ENCODE measurements at regions not wholly inside any gene's neighbourhood (a gene's known extent, or its start where the extent isn't known, plus 50 kb on each side); places are given as distances from the start of the nearest gene placed in this dataset.

GRCh38 chr9:96051423-96051822 lies 175.9 kb downstream of the ERCC6L2 start:
- Histone ChIP-seq H2AFZ (ENCODE audit: low read length) (no peak overlapping the region), H3K4me3 (replicated peaks in 1 of 4; ENCODE audit: control extremely low read depth in 1 of 4, insufficient read depth in 1 of 4, low read depth in 3 of 4, low read length in 4 of 4) (no peak overlapping the region), H3K79me2 (ENCODE audit: control insufficient read depth, insufficient read depth, low read length) (no peaks in the 10 kb centered on the region), H3K4me2 (ENCODE audit: extremely low read depth, insufficient read depth, low read length) (no peak overlapping the region), H3K27ac (ENCODE audit: insufficient read depth, low read length) (no peak overlapping the region), H3K9me3 (ENCODE audit: control insufficient read depth, insufficient read depth, low read depth, low read length) (no peaks in the 10 kb centered on the region), H4K20me1 (ENCODE audit: control insufficient read depth, extremely low read depth, insufficient read depth, low read length) (no peaks in the 10 kb centered on the region), H3K27me3 (ENCODE audit: control insufficient read depth, insufficient read depth, low read length) (peaks cover 2% of the 10 kb centered on the region), H3K4me1 (ENCODE audit: control insufficient read depth, extremely low read depth, insufficient read depth, low read length) (no peaks in the 10 kb centered on the region), H3K9ac (ENCODE audit: insufficient read depth, low read length) (no peak overlapping the region), H3K36me3 (ENCODE audit: control insufficient read depth, insufficient read depth, low read length) (no peaks in the 10 kb centered on the region)
- no peak for DNase-seq (ENCODE audit: low read depth in 2 of 2)
- TF ChIP-seq EZH2 (IDR thresholded peaks at IDR 0.05; ENCODE audit: low read length, missing control alignments) = no peak
- TF ChIP-seq CTCF (conservative IDR thresholded peaks at IDR 0.05 in 1 of 2, IDR thresholded peaks at IDR 0.05 in 1 of 2; ENCODE audit: low read depth in 1 of 2, low read length in 2 of 2) = no peak

- no peaks in the 10 kb centered on the region for H3K36me3 ChIP-seq (ENCODE audit: control insufficient read depth, insufficient read depth, low read length)
- H3K4me3 ChIP-seq (replicated peaks in 1 of 4; ENCODE audit: control extremely low read depth in 1 of 4, insufficient read depth in 1 of 4, low read depth in 3 of 4, low read length in 4 of 4) = no peak overlapping the region
- no peak for DNase-seq (ENCODE audit: low read depth in 2 of 2)
- H2AFZ ChIP-seq (ENCODE audit: low read length) = no peak overlapping the region
- no peaks in the 10 kb centered on the region for H3K4me1 ChIP-seq (ENCODE audit: control insufficient read depth, extremely low read depth, insufficient read depth, low read length)
- H4K20me1 ChIP-seq (ENCODE audit: control insufficient read depth, extremely low read depth, insufficient read depth, low read length) = no peaks in the 10 kb centered on the region
- TF ChIP-seq CTCF (conservative IDR thresholded peaks at IDR 0.05 in 1 of 2, IDR thresholded peaks at IDR 0.05 in 1 of 2; ENCODE audit: low read depth in 1 of 2, low read length in 2 of 2) = no peak
- no peak for TF ChIP-seq EZH2 (IDR thresholded peaks at IDR 0.05; ENCODE audit: low read length, missing control alignments)
- H3K27me3 ChIP-seq (ENCODE audit: control insufficient read depth, insufficient read depth, low read length) = peaks cover 6% of the 10 kb centered on the region
- no peak overlapping the region for H3K9ac ChIP-seq (ENCODE audit: insufficient read depth, low read length)
- H3K27ac ChIP-seq (ENCODE audit: insufficient read depth, low read length) = no peak overlapping the region
- no peaks in the 10 kb centered on the region for H3K79me2 ChIP-seq (ENCODE audit: control insufficient read depth, insufficient read depth, low read length)
- no peaks in the 10 kb centered on the region for H3K9me3 ChIP-seq (ENCODE audit: control insufficient read depth, insufficient read depth, low read depth, low read length)
- H3K4me2 ChIP-seq (ENCODE audit: extremely low read depth, insufficient read depth, low read length) = no peak overlapping the region
These were observed 175.3 kb downstream of the ERCC6L2 start for GRCh38 chr9:96050861-96051155.

- H2AFZ ChIP-seq (ENCODE audit: low read length) = no peak overlapping the region
- H4K20me1 ChIP-seq (ENCODE audit: control insufficient read depth, extremely low read depth, insufficient read depth, low read length) = no peaks in the 10 kb centered on the region
- no peak overlapping the region for H3K4me2 ChIP-seq (ENCODE audit: extremely low read depth, insufficient read depth, low read length)
- peaks cover 7% of the 10 kb centered on the region for H3K27me3 ChIP-seq (ENCODE audit: control insufficient read depth, insufficient read depth, low read length)
- H3K9me3 ChIP-seq (ENCODE audit: control insufficient read depth, insufficient read depth, low read depth, low read length) = no peaks in the 10 kb centered on the region
- TF ChIP-seq EZH2 (IDR thresholded peaks at IDR 0.05; ENCODE audit: low read length, missing control alignments) (no peak), CTCF (conservative IDR thresholded peaks at IDR 0.05 in 1 of 2, IDR thresholded peaks at IDR 0.05 in 1 of 2; ENCODE audit: low read depth in 1 of 2, low read length in 2 of 2) (no peak)
- H3K9ac ChIP-seq (ENCODE audit: insufficient read depth, low read length) = no peak overlapping the region
- H3K36me3 ChIP-seq (ENCODE audit: control insufficient read depth, insufficient read depth, low read length) = no peaks in the 10 kb centered on the region
- no peak overlapping the region for H3K4me3 ChIP-seq (replicated peaks in 1 of 4; ENCODE audit: control extremely low read depth in 1 of 4, insufficient read depth in 1 of 4, low read depth in 3 of 4, low read length in 4 of 4)
- no peaks in the 10 kb centered on the region for H3K79me2 ChIP-seq (ENCODE audit: control insufficient read depth, insufficient read depth, low read length)
- H3K27ac ChIP-seq (ENCODE audit: insufficient read depth, low read length) = no peak overlapping the region
- no peak for DNase-seq (ENCODE audit: low read depth in 2 of 2)
- H3K4me1 ChIP-seq (ENCODE audit: control insufficient read depth, extremely low read depth, insufficient read depth, low read length) = no peaks in the 10 kb centered on the region
These were observed 174.8 kb downstream of the ERCC6L2 start for GRCh38 chr9:96050048-96050860.
